Activated T-cell treated with anti-CD3 and anti-CD28 coated beads for 48 hours (primary cell): ENCODE measurements at regions not wholly inside any gene's neighbourhood (a gene's known extent, or its start where the extent isn't known, plus 50 kb on each side); places are given as distances from the start of the nearest gene placed in this dataset.

ENCODE experiments used
- DNase-seq: peaks from one replicate; pipeline ENCODE4 v3.0.0-alpha.2; 2020; ENCODE audit warnings: low read depth

GRCh38 chr1:217311766-217312165, 319.1 kb downstream of the GPATCH2 start:
- DNase-seq, result no peak

DNA sequence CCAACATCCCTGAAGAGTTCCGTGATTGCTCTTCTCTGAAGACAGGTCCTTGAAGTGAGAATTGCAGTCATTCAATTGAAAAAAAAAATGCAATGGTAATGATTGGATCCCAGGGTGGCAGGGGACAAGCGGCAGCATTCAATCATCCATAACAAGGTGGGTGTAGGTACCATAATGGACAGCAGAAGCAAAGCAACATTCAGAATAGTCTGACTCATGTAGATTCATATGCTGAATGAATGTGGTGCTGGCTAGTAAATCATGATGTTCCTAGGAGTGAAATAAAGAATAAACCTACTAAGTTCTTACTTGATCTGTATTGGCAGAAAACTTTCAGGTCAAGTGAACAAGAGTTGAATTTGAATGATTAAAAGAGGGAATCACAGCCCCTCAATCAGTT, 319.6 kb downstream of the GPATCH2 start:
- DNase-seq, result no peak

DNA sequence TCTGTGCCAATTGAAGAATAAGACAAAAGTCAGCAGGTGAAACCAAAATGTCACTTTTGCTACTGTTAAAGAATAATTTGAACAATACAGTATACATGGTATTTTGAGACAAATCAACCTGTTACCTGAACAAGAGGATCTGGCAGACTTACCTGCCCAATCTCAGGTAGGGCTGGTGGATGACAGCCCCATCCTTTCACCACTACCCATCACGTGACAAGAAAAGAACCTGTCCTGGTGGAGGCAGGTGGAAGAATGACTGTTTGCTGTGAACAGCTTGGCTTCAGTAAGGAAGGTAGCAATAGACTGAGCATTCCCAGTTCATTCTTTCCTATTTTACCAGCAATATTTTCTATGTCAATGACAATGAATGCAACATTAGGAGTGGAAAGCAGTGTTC, 349.6 kb downstream of the GPATCH2 start:
- DNase-seq, result no peak

DNA sequence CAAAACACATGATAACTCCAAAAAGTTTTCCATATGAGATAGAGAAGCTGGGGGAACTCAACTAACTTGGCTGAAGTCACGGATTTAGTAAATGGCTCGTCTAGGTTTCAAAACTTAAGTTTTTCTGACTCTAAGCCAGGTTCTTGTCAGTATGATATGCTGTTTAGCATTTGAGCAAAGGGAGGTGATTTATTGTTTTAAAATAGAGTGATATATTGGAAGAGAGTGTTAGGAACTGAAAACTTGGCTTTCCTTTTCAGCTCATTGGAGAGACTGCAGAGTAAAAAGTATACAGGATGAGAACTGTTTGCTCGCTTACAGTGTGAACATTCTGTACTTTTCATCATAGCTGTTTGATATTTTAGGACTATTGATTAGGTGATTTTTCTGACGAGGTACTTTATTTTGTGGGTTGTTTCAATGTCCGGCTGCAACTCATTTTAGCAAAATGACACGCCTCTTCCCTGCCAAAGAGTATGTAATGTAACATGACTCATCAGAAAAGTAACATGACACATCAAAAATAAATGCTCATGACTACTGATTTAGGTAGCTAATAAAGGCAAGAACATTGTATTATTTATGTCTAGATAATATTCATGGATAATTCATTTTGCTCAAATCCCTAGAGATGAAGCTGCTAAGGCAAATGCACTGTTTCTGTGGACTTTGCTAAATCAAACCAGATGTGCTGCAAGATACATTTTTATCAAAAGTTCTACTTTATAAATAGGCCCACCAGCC, 355.1 kb downstream of the GPATCH2 start:
- DNase-seq, result no peak

DNA sequence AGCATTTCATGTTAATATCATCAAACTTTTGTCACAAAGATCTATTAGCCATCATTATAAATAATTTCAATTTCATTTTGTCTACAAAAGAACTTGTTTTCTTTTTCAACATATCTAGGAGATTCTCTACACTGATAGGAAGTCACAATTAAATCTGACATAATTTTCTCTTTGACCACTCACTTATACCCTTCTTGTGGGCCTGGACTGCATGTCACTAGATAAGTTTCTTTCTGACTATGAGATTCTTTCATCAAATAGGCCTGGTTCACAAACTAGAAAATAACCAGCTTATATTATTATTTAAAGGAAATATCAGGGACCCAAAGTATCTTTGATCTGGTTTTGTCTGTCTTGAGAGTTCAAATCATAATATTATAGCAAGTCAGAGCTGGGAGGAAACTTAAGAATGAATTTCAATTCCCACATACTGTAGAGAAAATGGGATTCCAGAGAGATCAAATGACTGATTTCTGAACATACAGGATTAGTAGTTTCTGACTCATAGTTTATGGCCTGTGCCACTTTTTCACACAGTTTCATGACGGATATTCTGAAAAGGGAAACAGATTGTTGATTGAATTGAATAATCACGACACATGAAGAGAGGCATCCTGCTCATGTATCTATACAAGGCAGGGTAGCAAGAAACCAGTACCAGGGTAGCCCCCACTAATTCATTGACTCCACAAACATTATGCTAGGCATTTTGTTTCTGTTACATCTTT, 355.8 kb downstream of the GPATCH2 start:
- DNase-seq, result no peak

DNA sequence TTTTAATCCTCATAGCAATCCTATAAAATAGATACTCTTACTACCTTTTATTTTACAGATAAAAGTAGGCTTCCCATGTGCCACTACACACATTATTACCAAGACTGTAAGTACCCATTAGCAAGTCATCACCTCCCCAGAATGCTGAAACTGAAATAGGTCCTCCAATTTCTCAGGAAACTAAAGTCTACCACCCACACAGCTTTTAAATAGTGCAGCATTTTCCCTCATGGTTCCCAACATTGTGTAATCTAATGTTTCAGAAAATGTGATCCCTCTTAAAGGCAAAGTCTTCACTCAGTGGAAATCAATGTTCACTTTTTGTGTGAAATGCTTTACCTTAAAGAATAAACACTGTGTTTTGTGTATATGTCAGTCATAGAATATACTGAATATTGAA, 356.5 kb downstream of the GPATCH2 start:
- DNase-seq, result no peak

DNA sequence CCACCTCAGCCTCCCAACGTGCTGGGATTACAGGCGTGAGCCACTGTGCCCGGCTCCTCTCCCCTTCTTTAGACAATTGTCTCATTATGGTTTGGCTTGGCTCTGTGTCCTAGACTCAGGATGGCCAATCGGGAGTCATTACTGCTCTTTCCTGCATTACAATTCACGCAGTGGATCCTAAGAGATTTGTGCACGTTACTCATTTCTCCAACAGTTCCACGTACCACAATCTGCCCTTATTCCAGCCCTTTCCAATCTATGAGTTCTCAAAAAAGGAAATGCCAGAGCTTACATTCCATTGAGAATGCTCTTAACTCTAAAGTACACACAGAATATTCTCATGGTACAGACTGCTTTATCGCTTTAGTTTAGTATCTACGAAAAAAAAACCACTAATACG, 357.0 kb downstream of the GPATCH2 start:
- DNase-seq, result no peak

- DNase-seq, result no peak
Observed at GRCh38 chr1:217272385-217272784, 358.5 kb downstream of the GPATCH2 start.

GRCh38 chr1:217270101-217270500, 360.8 kb downstream of the GPATCH2 start:
- no peak for DNase-seq

GRCh38 chr1:217268058-217268457, 362.8 kb downstream of the GPATCH2 start:
- DNase-seq, result no peak

GRCh38 chr1:217261636-217262035, 369.3 kb downstream of the GPATCH2 start:
- DNase-seq, result no peak

DNA sequence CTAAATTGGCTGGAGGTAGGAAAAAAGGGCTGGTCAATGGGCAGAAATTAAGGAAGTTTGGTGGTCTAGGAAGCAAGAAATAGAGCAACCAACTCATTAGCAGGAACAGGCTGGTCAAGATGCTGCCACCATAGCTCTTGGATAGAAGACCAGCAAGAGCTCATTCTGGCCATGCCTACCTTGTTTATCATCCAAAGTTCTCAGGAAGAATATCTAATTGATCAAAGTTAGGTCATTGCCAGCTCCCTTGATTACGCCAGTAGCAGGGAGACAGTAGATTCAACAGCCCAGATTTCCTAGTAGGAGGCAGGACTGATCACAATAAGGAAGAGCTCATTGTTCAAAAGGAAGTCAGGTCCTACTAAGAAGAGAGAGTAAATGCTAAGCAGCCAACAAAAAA, 370.2 kb downstream of the GPATCH2 start:
- DNase-seq, result no peak

DNA sequence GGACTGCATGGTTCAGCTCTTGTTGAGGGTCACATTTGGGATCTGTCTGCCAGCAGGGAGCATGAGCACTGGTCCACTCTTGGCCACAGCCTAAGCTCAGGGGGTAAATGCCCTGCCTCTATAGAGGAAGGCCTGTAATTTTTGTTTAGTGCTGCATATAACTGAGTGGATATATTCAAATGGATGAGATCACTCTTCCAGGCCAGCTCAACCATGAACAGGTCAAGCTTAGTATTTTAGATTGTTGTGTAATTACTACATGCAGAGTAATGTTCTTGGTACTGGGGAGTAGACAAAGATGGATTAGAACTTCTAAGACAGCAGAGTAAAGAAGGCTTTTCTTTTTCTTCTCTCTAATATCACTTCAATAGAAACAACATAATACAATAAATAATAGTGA, 376.9 kb downstream of the GPATCH2 start:
- DNase-seq, result no peak

- no peak for DNase-seq
Observed at GRCh38 chr1:217253351-217253750, 377.5 kb downstream of the GPATCH2 start.

- DNase-seq, result no peak
Observed at GRCh38 chr1:217251121-217251520, 379.8 kb downstream of the GPATCH2 start.

DNA sequence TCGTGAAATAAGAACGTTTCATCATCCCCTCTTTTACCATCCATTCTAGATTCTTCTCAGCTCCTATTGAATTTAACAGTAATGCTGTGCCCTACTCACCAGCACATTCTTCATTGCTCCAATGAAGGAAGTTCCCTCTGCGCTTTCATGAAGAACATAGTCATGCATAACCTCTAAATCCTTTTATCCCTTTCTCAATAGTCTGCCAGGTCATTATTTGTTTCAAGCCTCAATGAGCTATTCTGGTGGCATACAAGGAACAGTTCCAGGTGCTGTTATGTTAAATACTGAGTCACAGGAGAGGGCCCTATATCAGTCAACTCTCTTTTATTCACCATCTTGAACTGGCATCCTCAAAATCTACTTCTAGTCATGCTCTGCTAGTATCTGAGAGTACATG, 381.0 kb downstream of the GPATCH2 start:
- no peak for DNase-seq

DNA sequence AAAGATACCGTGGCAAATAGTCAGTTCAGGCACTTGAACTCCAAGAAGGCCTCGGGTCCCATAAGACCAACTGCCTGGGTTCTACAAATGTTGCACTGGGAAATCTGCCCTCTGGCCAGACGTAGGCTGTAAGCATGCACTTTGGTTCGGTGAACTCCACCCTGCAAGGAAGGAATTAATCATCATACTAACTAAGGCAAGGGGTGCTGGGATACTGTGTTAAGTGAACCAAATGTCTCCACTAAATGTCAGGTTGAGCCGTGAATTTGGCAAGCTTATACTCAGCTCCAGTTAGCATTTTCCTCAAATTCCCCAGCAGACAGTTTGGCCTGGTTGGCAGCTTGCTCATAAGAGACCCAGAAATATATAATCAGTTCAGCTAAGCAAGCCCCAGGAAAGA, 385.9 kb downstream of the GPATCH2 start:
- DNase-seq, result no peak

DNA sequence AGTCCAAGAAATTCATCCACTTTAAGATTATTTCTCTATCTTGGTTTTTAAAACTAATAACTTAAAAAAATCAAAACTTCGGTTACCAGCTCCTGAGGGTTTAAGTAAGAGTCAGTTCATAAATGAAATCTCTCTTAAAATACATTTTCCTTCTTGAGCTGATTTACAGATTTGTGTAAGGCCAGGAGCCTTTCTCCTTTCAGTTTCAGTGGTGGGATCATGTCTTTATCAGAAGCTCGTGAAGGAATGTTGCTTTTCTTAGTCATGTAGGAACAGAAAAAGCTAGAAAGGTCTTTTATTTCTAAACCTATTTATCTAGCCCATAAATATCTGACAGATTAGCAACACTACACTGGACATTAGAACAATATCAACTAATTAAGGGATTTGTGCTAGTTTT, 390.2 kb downstream of the GPATCH2 start:
- no peak for DNase-seq

GRCh38 chr1:217238945-217239344, 391.9 kb downstream of the GPATCH2 start:
- DNase-seq, result no peak

GRCh38 chr1:217230412-217230811, 400.5 kb downstream of the GPATCH2 start:
- no peak for DNase-seq

- DNase-seq, result no peak
Observed at GRCh38 chr1:217228689-217229088, 402.2 kb downstream of the GPATCH2 start.

GRCh38 chr1:217224201-217224600, 406.7 kb downstream of the GPATCH2 start:
- DNase-seq, result no peak

DNA sequence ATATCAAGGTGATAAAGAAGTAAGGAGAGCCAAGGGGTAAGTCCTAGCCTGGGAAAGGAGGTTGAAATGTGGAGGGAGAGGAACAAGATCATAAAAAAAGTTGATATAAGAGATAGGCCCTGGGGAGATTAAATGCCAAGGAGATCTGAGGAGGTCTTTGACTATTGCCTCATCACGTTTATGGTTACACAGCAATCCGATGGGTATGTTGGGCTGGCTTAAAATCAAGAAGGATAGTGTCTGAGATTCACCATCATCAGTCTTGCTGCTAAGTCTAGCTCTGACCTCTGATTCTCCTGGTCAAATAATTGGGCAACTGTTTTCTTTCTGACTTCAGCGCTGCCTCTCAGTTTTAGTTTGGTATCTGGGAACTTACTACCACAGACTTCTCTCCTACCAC, 416.3 kb downstream of the GPATCH2 start:
- no peak for DNase-seq

- no peak for DNase-seq
Observed at GRCh38 chr1:217211486-217211885, 419.4 kb downstream of the GPATCH2 start.
